Smooth muscle cell of the brain vasculature (primary cell): ENCODE measurements at regions not wholly inside any gene's neighbourhood (a gene's known extent, or its start where the extent isn't known, plus 50 kb on each side); places are given as distances from the start of the nearest gene placed in this dataset.
"Not testable (repeated sequence)": the region's sequence is repeated elsewhere in the genome, so short reads cannot be mapped to it uniquely, and the experiment has no call there.

Experiments
- DNase-seq: peaks from one replicate; pipeline ENCODE4 v3.0.0-alpha.2; 2012; ENCODE audit warnings: low read depth, low spot score

DNA sequence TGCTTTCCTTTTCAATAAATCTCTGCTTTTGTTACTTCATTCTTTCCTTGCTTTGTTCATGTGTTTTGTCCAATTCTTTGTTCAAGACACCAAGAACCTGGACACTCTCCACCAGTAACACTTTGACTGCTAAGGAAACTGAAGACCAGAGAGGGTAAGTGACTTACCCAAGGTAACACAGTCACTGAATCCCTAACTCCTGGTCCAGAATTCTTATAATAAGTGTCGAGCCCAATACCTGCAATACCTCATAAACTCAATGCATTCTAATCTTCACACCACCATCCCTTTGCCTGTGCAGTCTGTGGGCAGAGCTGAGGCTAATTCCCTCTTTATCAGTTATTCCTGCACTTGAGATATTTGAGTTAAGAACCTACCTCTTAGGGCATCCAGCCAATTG is 237.8 kb downstream of the UACA start:
- no peak for DNase-seq

DNA sequence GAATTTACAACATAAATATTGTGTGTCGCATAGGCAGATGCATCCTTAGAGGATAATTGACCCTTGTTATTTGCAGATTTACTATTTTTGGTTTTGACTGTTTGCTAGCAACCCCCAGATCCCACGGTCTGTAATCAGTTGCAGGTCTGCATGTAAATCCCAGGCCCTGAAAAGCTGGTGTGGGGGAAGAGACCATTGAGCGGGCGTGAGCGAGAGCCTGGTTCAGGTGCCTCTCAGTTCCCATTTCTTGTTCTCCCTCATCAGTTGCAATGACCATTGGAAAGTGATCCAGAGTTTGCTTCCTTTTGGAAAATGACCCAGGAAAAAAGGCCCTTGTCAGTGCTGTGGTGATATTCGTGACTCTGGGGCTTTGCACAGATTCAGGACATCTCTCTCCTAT is 238.9 kb downstream of the UACA start:
- DNase-seq: no peak

GRCh38 chr15:70523616-70524015 is 239.7 kb downstream of the UACA start:
- no peak for DNase-seq

GRCh38 chr15:70523192-70523591 is 240.2 kb downstream of the UACA start:
- DNase-seq: no peak

GRCh38 chr15:70522323-70522966 is 240.9 kb downstream of the UACA start:
- DNase-seq: no peak

- no peak for DNase-seq
These were observed 241.6 kb downstream of the UACA start for GRCh38 chr15:70521576-70522322.

- DNase-seq: no peak
These were observed 243.7 kb downstream of the UACA start for GRCh38 chr15:70519616-70520015.

DNA sequence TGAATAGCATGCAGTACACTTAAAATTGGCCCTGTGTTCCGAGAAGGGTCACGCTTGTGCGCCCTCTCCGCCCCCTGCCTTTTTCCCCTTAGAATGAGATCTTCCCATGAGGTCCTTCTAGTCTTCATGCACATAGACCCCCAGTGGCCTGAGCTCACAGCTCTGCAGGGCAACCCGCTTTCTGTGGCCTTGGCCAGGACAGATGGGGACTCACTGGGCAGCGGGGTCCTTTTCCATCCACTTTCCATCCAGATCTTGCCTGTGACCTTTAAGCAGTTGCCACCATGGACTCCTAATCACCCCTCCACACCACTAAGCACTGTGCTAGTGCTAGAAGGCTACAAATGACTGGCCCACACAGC is 244.4 kb downstream of the UACA start:
- no peak for DNase-seq

DNA sequence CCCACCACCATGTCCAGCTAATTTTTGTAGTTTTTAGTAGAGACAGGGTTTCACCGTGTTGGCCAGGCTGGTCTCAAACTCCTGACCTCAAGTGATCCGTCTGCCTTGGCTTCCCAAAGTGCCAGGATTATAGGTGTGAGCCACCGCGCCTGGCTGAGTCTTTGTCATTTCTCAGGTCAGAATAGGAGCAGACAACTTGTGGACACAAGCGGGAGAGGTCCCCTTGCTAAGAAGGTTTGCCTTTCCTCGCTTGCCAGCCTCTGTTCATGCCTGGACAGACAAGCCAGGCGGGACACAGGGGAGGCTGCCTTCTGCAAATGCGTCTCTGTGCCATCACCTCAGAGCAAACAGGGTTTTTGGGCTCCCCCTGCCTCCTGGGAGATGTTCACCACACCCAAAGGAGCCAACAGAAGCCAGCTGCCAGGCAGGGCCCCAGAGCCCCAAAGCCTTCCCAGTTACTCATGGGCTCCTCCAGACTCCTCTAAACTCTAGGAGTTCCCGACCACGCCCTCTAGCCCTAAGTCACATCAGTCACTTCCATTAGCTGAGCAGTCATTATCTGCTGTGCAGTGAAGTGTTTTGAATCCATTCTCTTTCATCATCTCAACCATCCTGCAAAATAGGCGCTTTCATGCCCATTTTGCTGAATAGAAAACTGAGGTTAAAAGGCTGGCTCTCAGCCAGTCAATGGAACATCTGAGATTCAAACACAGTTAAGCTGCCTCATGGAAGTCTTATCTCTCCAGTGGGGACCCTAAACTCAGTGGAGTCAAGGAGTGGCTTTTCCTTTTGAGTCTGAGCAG is 245.0 kb downstream of the UACA start:
- no peak for DNase-seq

- DNase-seq: no peak
These were observed 246.2 kb downstream of the UACA start for GRCh38 chr15:70517194-70517590.

- no peak for DNase-seq
These were observed 246.8 kb downstream of the UACA start for GRCh38 chr15:70516408-70517193.

GRCh38 chr15:70514251-70514650 is 249.1 kb downstream of the UACA start:
- DNase-seq: no peak

- DNase-seq: no peak
These were observed 249.5 kb downstream of the UACA start for GRCh38 chr15:70513819-70514218.

DNA sequence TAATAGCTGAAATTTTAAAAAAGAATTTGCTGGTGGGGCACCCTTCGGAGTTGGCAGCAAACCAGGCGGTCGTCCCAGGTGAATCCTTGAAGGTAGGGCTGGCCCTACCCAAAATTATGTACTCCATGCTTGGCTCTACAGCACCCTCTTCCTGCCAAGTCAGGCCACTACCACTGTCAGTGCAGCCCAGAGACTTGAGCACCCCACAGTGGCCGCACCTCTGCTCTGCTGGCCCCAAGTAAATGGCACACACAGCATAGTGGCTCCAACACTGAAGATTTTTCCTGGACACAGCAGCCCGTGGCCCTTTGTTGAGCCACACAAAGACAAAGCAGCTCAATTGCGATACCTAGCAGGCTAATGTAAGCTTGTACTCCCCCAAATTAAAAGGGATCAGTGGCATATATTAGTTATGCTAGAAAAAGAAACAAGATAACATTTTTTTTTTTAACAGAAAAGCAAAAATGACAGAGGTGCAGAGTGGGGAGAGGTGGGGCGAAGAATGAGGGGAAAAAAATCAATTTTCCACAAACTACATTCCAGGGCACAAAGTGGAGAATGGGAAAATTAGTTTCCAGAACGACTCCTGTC is 250.5 kb downstream of the UACA start:
- DNase-seq: no peak

DNA sequence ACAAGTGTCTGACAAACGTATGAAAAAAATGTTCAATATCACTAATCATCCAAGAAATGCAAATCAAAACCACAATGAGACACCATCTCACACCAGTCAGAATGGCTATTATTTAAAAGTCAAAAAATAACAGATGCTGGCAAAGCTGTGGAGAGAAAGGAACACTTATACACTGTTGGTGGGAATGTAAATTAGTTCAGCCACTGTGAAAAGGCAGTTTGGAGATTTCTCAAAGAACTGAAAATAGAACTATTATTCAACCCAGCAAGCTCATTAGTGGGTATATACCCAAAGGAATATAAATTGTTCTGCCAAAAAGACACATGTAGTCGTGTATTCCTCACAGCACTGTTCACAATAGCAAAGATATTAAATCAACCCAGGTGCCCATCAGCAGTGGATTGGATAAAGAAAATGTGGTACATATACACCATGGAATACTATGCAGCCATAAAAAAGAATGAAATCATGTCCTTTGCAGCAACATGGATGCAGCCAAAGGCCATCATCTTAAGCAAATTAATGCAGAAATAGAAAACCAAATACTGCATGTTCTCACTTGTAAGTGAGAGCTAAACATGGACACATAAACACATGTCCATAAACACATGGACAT is 251.3 kb downstream of the UACA start:
- DNase-seq: not testable (repeated sequence)

DNA sequence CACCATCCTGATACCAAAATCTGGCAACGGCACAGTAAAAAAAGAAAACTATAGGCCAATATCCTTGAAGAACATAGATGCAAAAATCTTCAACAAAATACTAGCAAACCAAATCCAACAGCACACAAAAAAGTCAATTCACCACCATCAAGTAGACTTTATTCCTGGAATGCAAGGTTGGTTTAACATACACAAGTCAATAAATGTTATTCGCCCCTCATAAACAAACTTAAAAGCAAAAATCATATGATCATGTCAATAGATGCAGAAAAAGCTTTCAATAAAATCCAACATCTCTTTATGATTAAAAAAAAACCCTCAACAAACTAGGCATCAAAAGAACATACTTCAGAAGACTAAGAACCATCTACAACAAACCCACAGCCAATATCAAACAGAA is 252.9 kb downstream of the UACA start:
- DNase-seq: no peak

DNA sequence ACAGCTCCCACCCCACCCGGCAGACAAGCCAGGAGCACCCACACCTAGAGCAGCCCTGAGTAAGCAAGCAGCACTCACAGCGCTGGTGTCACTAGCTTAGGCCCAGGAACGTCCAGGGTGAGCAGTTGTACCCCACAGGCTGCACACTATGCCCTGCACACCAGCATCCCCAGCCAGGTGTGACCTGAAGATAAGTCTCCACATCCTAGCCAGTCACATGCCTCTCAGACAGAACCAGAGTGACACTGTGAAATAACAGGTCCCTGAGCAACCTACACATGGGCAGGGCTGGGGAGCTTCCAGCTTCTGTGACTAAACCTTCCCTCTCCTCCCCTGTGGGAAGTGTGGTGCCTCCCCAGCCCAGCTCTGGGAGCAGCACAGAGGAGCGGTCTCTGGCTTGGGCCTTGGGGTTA is 253.6 kb downstream of the UACA start:
- DNase-seq: no peak

DNA sequence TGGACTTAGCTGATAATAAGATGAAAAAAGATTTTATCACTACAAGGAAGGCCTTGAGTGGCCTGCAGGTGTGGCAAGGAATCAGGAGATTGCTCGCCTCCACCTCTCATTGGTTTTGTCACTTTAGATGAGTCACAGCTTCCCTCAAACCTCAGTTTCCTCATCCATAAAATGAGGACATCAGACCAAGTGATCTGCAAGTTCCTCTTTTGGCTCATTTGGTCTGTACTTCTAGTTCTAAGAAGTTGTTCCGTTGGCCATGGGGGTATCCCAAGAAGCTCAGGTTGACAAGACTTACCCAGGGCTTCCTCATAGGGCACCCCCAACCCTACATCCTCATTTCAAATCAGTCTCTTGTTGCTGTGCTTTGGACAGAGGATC is 254.1 kb downstream of the UACA start:
- DNase-seq: no peak

- DNase-seq: no peak
These were observed 254.6 kb downstream of the UACA start for GRCh38 chr15:70508561-70509281.

GRCh38 chr15:70507772-70508371 is 255.5 kb downstream of the UACA start:
- no peak for DNase-seq
